ENCODE measurements at regions not wholly inside any gene's neighbourhood (a gene's known extent, or its start where the extent isn't known, plus 50 kb on each side); places are given as distances from the start of the nearest gene placed in this dataset.

GRCh38 chr13:34001389-34001788 lies 183.4 kb downstream of the RFC3 start:
- no peak for ATAC-seq (ENCODE audit: low read depth)
- intact Hi-C loops (cut with micrococcal nuclease) = no loop called here
- H3K27ac ChIP-seq (ENCODE audit: low read length in 2 of 2) = no peak overlapping the region
- H4K20me1 ChIP-seq (ENCODE audit: control insufficient read depth, insufficient read depth, low read length, poor library complexity, severe bottlenecking) = no peaks in the 10 kb centered on the region
- no peaks in the 10 kb centered on the region for H3K9me3 Mint-ChIP-seq (ENCODE audit: insufficient read depth)
- H3K4me1 ChIP-seq (ENCODE audit: control insufficient read depth in 2 of 2, insufficient read depth in 2 of 2, low read length in 2 of 2) = no peaks in the 10 kb centered on the region
- WGBS (ENCODE audit: insufficient coverage) = 94% methylated on average over 4 of the region's 4 CpGs
- no peaks in the 10 kb centered on the region for H3K4me1 Mint-ChIP-seq
- no peak overlapping the region for H3K27ac Mint-ChIP-seq
- H3K27me3 Mint-ChIP-seq = no peaks in the 10 kb centered on the region
- DNase-seq = no peak
- H3K4me3 Mint-ChIP-seq = no peak overlapping the region
- no peaks in the 10 kb centered on the region for H3K79me2 ChIP-seq (ENCODE audit: control insufficient read depth, insufficient read depth, low read length)
- ChIA-PET POLR2A (no interaction called here), CTCF (no interaction called here)
- no peaks in the 10 kb centered on the region for H3K9me3 ChIP-seq (ENCODE audit: control extremely low read depth in 1 of 3, control insufficient read depth in 2 of 3, insufficient read depth in 1 of 3, low read length in 2 of 3)
- no peak overlapping the region for H3K4me2 ChIP-seq (replicated peaks; ENCODE audit: low read depth, low read length, poor library complexity, severe bottlenecking)
- H3K4me3 ChIP-seq (ENCODE audit: control extremely low read depth in 1 of 5, extremely low read depth in 1 of 5, insufficient read depth in 1 of 5, low read depth in 2 of 5, low read length in 4 of 5) = no peak overlapping the region
- H2AFZ ChIP-seq (ENCODE audit: insufficient read depth, low read depth, low read length, poor library complexity, severe bottlenecking) = no peak overlapping the region
- no peaks in the 10 kb centered on the region for H3K27me3 ChIP-seq (replicated peaks in 1 of 4; ENCODE audit: control extremely low read depth in 1 of 4, control insufficient read depth in 3 of 4, insufficient read depth in 4 of 4, low read length in 3 of 4)
- no peak overlapping the region for H3K9ac ChIP-seq (ENCODE audit: low read length)
- H3K36me3 ChIP-seq (replicated peaks in 1 of 2; ENCODE audit: control extremely low read depth in 1 of 2, control insufficient read depth in 1 of 2, extremely low read depth in 1 of 2, insufficient read depth in 2 of 2, low read length in 1 of 2) = no peaks in the 10 kb centered on the region
- TF ChIP-seq CTCF (IDR thresholded peaks at IDR 0.05) (no peak), EZH2 (IDR thresholded peaks at IDR 0.05; ENCODE audit: borderline replicate concordance, insufficient read depth, low read depth, low read length, poor library complexity, severe bottlenecking) (no peak)

GRCh38 chr13:34002141-34002540 lies 184.2 kb downstream of the RFC3 start:
- ChIA-PET CTCF (no interaction called here), POLR2A (no interaction called here)
- Mint-ChIP-seq H3K4me3 (no peak overlapping the region), H3K27ac (no peak overlapping the region), H3K27me3 (no peaks in the 10 kb centered on the region), H3K9me3 (ENCODE audit: insufficient read depth) (no peaks in the 10 kb centered on the region), H3K4me1 (no peaks in the 10 kb centered on the region)
- Histone ChIP-seq H3K9ac (ENCODE audit: low read length) (no peak overlapping the region), H2AFZ (ENCODE audit: insufficient read depth, low read depth, low read length, poor library complexity, severe bottlenecking) (no peak overlapping the region), H3K4me3 (ENCODE audit: control extremely low read depth in 1 of 5, extremely low read depth in 1 of 5, insufficient read depth in 1 of 5, low read depth in 2 of 5, low read length in 4 of 5) (no peak overlapping the region), H3K27me3 (replicated peaks in 1 of 4; ENCODE audit: control extremely low read depth in 1 of 4, control insufficient read depth in 3 of 4, insufficient read depth in 4 of 4, low read length in 3 of 4) (no peaks in the 10 kb centered on the region), H3K79me2 (ENCODE audit: control insufficient read depth, insufficient read depth, low read length) (no peaks in the 10 kb centered on the region), H3K4me2 (replicated peaks; ENCODE audit: low read depth, low read length, poor library complexity, severe bottlenecking) (no peak overlapping the region), H3K4me1 (ENCODE audit: control insufficient read depth in 2 of 2, insufficient read depth in 2 of 2, low read length in 2 of 2) (no peaks in the 10 kb centered on the region), H4K20me1 (ENCODE audit: control insufficient read depth, insufficient read depth, low read length, poor library complexity, severe bottlenecking) (no peaks in the 10 kb centered on the region), H3K27ac (ENCODE audit: low read length in 2 of 2) (no peak overlapping the region), H3K9me3 (ENCODE audit: control extremely low read depth in 1 of 3, control insufficient read depth in 2 of 3, insufficient read depth in 1 of 3, low read length in 2 of 3) (no peaks in the 10 kb centered on the region), H3K36me3 (replicated peaks in 1 of 2; ENCODE audit: control extremely low read depth in 1 of 2, control insufficient read depth in 1 of 2, extremely low read depth in 1 of 2, insufficient read depth in 2 of 2, low read length in 1 of 2) (no peaks in the 10 kb centered on the region)
- TF ChIP-seq EZH2 (IDR thresholded peaks at IDR 0.05; ENCODE audit: borderline replicate concordance, insufficient read depth, low read depth, low read length, poor library complexity, severe bottlenecking) (no peak), CTCF (IDR thresholded peaks at IDR 0.05) (no peak)
- no peak for ATAC-seq (ENCODE audit: low read depth)
- no peak for DNase-seq
- no CpG with 5 or more reads among the region's 1 CpG for WGBS (ENCODE audit: insufficient coverage)
- intact Hi-C loops (cut with micrococcal nuclease) = no loop called here
